Prostate gland (tissue), 2 donors: ENCODE measurements at regions not wholly inside any gene's neighbourhood (a gene's known extent, or its start where the extent isn't known, plus 50 kb on each side); places are given as distances from the start of the nearest gene placed in this dataset.

Experiments used
- CTCF ChIP-seq, 4 experiments: fragments of 200-600 bp in 2 of 4; fragments of 450-650 bp in 2 of 4; sonication (generic) in 2 of 4; IDR thresholded peaks; 1 replicate in 3 of 4; 2 replicates in 1 of 4; pipeline ENCODE4 v1.5.1; 2016 to 2019; ENCODE audit warnings: antibody characterized with exemption in 4 of 4, mild to moderate bottlenecking in 2 of 4, moderate library complexity in 2 of 4
- POLR2A ChIP-seq: fragments of 450-650 bp; IDR thresholded peaks from one replicate; pipeline ENCODE4 v1.6.1; 2016; ENCODE audit warnings: antibody characterized with exemption, mild to moderate bottlenecking
- POLR2AphosphoS5 ChIP-seq: sonication (generic); formaldehyde crosslinking; IDR thresholded peaks from one replicate; pipeline ENCODE4 v1.6.1; 2017; ENCODE audit warnings: antibody characterized with exemption

- TF ChIP-seq CTCF (IDR thresholded peaks at IDR 0.05) = no peak
- TF ChIP-seq POLR2A = no peak
- no peak for TF ChIP-seq POLR2AphosphoS5
Observed at GRCh38 chr10:35881320-35881719, 239.2 kb upstream of the FZD8 start.
